ENCODE measurements at regions not wholly inside any gene's neighbourhood (a gene's known extent, or its start where the extent isn't known, plus 50 kb on each side); places are given as distances from the start of the nearest gene placed in this dataset.

- no peak for TF ChIP-seq ZSCAN18 (CRISPR knock-in tag; IDR thresholded peaks at IDR 0.05)
- TF ChIP-seq, protein P1, sequence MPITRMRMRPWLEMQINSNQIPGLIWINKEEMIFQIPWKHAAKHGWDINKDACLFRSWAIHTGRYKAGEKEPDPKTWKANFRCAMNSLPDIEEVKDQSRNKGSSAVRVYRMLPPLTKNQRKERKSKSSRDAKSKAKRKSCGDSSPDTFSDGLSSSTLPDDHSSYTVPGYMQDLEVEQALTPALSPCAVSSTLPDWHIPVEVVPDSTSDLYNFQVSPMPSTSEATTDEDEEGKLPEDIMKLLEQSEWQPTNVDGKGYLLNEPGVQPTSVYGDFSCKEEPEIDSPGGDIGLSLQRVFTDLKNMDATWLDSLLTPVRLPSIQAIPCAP (CRISPR knock-in tag; IDR thresholded peaks at IDR 0.05), result no peak
- TF ChIP-seq ETV6 (CRISPR knock-in tag; IDR thresholded peaks at IDR 0.05), result no peak
- no peak for TF ChIP-seq HMGA2 (CRISPR knock-in tag; IDR thresholded peaks at IDR 0.05)
Observed at GRCh38 chr2:119059940-119060339, 98.6 kb downstream of the C1QL2 start (continued).

DNA sequence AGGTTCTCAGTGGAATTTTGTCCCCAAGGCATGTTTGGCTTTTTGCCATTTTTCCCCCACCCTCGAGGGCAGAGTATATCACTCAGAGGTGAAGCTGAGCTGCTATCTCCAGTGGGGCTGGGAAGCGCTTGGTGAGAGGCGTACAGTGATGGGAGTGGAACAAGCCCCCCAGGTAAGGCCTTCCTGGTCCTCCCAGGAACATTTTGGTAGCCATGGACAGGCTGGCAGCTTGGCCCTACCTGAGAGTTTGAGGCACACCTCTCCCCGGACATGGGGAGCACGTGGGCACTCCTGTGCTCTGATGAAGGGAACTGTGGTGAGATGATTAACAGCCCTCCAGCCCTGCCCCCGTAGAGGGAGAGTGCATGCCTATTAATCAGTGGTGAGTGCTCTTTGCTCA, 99.3 kb downstream of the C1QL2 start:
- H3K9me3 Mint-ChIP-seq, result peaks cover 37% of the 10 kb centered on the region
- no peak for TF ChIP-seq ZNF671 (CRISPR knock-in tag; IDR thresholded peaks at IDR 0.05)
- TF ChIP-seq, protein P2, sequence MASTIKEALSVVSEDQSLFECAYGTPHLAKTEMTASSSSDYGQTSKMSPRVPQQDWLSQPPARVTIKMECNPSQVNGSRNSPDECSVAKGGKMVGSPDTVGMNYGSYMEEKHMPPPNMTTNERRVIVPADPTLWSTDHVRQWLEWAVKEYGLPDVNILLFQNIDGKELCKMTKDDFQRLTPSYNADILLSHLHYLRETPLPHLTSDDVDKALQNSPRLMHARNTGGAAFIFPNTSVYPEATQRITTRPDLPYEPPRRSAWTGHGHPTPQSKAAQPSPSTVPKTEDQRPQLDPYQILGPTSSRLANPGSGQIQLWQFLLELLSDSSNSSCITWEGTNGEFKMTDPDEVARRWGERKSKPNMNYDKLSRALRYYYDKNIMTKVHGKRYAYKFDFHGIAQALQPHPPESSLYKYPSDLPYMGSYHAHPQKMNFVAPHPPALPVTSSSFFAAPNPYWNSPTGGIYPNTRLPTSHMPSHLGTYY (CRISPR knock-in tag; IDR thresholded peaks at IDR 0.05), result no peak
- no peak for TF ChIP-seq KAT7 (CRISPR knock-in tag; IDR thresholded peaks at IDR 0.05; ENCODE audit: borderline replicate concordance)
- no peak for TF ChIP-seq ETV6 (CRISPR knock-in tag; IDR thresholded peaks at IDR 0.05)
- TF ChIP-seq ZNF121 (CRISPR knock-in tag; IDR thresholded peaks at IDR 0.05), result no peak
- no peak for TF ChIP-seq ZSCAN18 (CRISPR knock-in tag; IDR thresholded peaks at IDR 0.05)
- no peak for TF ChIP-seq MAX (CRISPR knock-in tag; IDR thresholded peaks at IDR 0.05)
- no peak for TF ChIP-seq ZNF416 (CRISPR knock-in tag; IDR thresholded peaks at IDR 0.05)
- TF ChIP-seq ZNF396 (CRISPR knock-in tag; IDR thresholded peaks at IDR 0.05; ENCODE audit: borderline replicate concordance), result no peak
- H3K27ac Mint-ChIP-seq, result no peak overlapping the region
- H3K4me1 Mint-ChIP-seq, result no peaks in the 10 kb centered on the region
- peaks cover 15% of the 10 kb centered on the region for H3K36me3 Mint-ChIP-seq
- H3K4me3 Mint-ChIP-seq, result no peak overlapping the region
- ATAC-seq (no peak), DNase-seq (ENCODE audit: low spot score) (no peak)
- H3K27me3 Mint-ChIP-seq (ENCODE audit: low read depth), result peaks cover 13% of the 10 kb centered on the region
- ChIA-PET POLR2A (interaction anchor here (0.7 kb wide), 1 partner anchor 74 kb away, joined by 4 read pairs; no protein-coding TSS in a partner anchor), CTCF (interaction anchor here (3.1 kb wide), 1 partner anchor 9 kb away, joined by 10 read pairs; no protein-coding TSS in a partner anchor)

GRCh38 chr2:119053700-119054436, 104.7 kb downstream of the C1QL2 start:
- CTCF ChIA-PET, result no interaction called here
- H3K4me3 Mint-ChIP-seq, result no peak overlapping the region
- DNase-seq (ENCODE audit: low spot score) (no peak), ATAC-seq (no peak)
- H3K27ac Mint-ChIP-seq, result no peak overlapping the region
- peaks cover 18% of the 10 kb centered on the region for H3K36me3 Mint-ChIP-seq
- TF ChIP-seq TCF7 (CRISPR knock-in tag; IDR thresholded peaks at IDR 0.05; ENCODE audit: low read depth), result no peak
- no peak for TF ChIP-seq PREB (CRISPR knock-in tag; IDR thresholded peaks at IDR 0.05; ENCODE audit: borderline replicate concordance)
- no peak for TF ChIP-seq TEAD4 (CRISPR knock-in tag; IDR thresholded peaks at IDR 0.05)
- no peak for TF ChIP-seq TEAD1 (CRISPR knock-in tag; IDR thresholded peaks at IDR 0.05)
- no peak for TF ChIP-seq GRHL2 (CRISPR knock-in tag; IDR thresholded peaks at IDR 0.05; ENCODE audit: insufficient replicate concordance, severe bottlenecking)
- TF ChIP-seq FOXJ3 (CRISPR knock-in tag; IDR thresholded peaks at IDR 0.05; ENCODE audit: borderline replicate concordance), result no peak
- no peak for TF ChIP-seq ATF6 (CRISPR knock-in tag; IDR thresholded peaks at IDR 0.05)
- TF ChIP-seq NR2C2 (CRISPR knock-in tag; IDR thresholded peaks at IDR 0.05), result no peak
- TF ChIP-seq ZNF416 (CRISPR knock-in tag; IDR thresholded peaks at IDR 0.05), result no peak
- no peak for TF ChIP-seq E2F4 (CRISPR knock-in tag; IDR thresholded peaks at IDR 0.05; ENCODE audit: borderline replicate concordance, low read depth)
- TF ChIP-seq ZNF263 (CRISPR knock-in tag; IDR thresholded peaks at IDR 0.05; ENCODE audit: low read depth), result no peak
- peaks cover 9% of the 10 kb centered on the region for H3K27me3 Mint-ChIP-seq (ENCODE audit: low read depth)
- peaks cover 27% of the 10 kb centered on the region for H3K9me3 Mint-ChIP-seq
- POLR2A ChIA-PET, result no interaction called here
- H3K4me1 Mint-ChIP-seq, result peaks cover 18% of the 10 kb centered on the region
